NOMO-1 (cell line): ENCODE measurements at regions not wholly inside any gene's neighbourhood (a gene's known extent, or its start where the extent isn't known, plus 50 kb on each side); places are given as distances from the start of the nearest gene placed in this dataset.
"Not testable (repeated sequence)": the region's sequence is repeated elsewhere in the genome, so short reads cannot be mapped to it uniquely, and the experiment has no call there.

Experiments used
- DNase-seq, 2 experiments: peaks; one replicate each; lab custom pipeline; 2025; ENCODE audit not compliant: unreplicated experiment in 2 of 2; lab: John Stamatoyannopoulos, UW

DNA sequence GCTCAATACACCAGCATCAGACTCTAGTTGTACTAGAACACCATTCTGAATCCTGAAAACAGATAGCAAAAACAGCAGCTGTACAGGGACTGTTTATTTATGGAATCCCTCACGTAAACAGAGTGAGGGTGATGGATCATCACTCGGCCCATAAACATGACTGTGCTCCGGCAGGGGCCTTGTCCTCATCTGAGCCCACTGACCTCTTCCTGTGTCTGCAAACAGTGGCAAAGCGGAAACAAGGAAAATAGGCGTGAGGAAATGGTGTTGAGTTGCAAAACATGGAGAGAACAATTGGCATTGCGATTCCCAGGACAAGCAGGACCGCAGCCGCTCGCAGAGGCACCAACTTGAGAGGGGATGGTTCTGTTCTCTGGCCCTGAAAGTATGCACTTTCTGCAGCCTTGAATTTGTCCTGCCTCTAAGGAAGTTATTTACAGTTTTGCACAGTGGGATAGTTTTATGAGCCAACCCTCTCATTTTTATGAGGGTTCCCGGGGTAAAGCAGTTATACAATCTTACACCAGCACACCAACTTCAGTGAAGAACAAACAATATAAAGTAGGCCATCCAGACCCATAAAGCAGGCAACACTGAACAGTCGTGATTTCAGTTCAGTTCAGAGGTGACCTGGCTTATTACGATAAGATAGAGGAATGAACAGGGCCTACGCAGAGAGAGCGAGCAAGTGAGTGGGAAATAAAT lies 248.0 kb upstream of the FZD8 start:
- DNase-seq, result no peak

- DNase-seq, result no peak
Measured at GRCh38 chr10:35889226-35889625, 247.1 kb upstream of the FZD8 start.

DNA sequence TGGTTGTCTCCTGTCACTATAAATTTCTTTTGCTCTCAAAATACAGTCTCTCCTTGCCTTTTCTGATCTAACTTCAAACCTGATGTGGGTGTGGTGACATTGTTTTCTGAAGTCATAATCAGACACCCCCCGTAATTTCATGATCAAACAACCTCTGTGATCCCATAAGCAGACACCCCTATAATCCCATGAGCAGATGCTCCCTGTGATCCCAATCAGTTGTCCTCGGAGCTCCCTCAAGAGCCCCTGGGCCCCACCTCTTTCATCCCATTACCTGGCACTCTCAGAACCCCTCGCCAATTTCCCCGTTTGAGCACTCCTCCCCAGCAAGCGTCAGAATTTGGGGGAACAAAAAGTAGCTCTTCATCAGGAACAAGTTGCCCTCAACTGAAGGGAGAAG lies 246.3 kb upstream of the FZD8 start:
- DNase-seq, result no peak

- DNase-seq, result no peak
Measured at GRCh38 chr10:35887685-35888084, 245.6 kb upstream of the FZD8 start.

DNA sequence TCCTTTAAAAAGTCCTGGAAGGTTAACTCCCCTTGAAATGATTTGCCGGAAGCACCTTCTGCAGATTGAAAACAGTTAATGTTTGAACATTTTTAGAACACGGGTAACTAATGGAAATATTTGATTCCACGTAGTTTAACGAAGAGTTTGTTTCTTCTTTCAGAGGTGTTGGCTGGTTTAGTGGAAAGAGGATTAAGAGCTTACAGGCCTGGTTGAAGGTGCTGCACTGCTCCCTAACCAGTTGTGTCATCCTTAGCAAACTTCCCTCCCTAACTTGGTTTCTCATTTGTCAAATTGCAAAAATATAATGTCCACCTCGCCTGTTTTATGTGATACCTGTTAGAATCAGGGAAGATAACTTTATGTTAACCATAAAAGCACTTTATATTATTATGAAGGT lies 243.0 kb upstream of the FZD8 start:
- DNase-seq, result no peak

- DNase-seq, result no peak
Measured at GRCh38 chr10:35884657-35885071, 242.6 kb upstream of the FZD8 start.

GRCh38 chr10:35882422-35883150 lies 240.5 kb upstream of the FZD8 start:
- no peak for DNase-seq

- DNase-seq, result no peak
Measured at GRCh38 chr10:35881320-35881719, 239.2 kb upstream of the FZD8 start.

DNA sequence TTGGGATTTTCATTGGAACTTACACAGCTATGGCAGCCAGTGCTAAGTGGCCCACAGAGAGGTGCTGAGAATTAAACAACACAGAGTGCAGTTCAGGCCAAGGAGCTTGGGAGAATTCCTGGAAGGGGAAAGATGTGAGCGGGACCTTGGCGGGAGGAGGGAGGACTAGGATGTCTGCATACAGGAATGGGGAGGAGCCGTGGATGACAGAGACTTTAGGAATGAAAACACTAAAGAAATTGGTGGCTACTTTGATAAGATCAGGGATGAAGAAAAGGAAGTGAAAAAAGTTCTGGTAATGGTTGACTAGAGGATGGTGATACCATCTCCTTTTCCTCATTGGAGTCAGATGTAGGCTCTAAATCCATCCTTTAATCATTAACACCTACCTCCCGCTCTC lies 234.2 kb upstream of the FZD8 start:
- no peak for DNase-seq

DNA sequence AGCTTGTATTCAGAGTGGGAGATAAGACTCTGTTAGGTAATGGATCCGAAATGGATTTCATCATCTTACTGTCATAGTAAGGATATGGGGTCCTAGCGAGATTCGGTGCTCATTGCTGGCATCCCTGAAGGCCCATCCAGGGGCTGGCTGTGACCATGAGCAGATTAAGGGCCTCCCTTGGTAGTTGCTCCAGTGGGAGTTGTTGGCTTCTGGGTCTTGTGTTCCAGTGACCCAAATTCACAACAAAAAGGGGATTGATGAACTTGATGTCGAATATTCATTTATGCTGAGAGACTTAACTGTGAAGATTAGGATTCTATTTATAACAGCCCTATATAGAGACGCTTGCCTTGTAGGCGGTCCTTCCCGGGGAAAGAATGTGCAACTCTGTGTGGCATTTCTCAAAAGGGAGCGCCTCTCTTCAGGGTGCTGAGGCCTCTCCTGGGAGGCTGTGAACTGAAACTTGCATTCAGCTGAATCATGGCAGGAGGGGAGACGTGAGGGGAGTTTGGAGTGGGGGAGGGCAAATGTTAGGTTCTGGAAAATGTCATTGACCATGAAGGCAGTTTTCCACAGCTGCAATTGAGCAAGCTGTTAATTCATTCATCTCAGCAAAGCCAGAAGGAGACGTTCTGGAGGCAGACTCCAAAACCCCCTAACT lies 233.1 kb upstream of the FZD8 start:
- no peak for DNase-seq

DNA sequence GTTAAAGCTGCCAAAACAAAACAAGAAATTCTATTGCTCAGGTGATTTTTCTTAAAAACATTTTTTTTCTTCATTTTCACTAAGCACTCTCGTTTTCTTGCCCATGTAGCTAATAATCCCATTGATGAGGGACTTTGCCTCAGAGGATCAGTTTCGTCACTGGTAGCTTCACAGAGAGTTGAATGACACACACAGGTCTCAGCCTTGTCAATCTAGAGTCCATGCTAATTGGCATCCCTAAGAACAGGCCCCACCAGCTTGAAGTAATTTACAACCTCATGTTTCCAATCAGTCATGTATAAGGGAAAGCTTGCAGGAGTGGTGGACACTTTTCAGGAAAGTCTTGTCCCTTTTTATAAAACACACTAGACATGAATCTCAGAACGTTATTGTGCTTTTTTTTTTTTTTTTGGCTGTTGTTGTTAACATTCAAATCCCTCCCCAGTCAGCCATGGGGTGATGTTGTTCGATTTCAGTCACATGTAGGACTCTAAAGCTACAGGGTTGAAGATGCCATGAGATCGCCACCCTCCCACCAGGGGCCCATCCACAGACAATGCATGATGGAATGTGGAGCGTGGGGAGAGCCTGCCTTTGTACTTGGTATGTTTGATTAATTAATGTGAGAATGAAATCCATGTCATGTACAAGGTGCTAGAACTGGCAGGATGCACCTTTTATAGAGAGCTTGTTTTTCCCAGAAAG lies 232.4 kb upstream of the FZD8 start:
- DNase-seq, result no peak

- DNase-seq, result no peak
Measured at GRCh38 chr10:35872671-35873070, 230.6 kb upstream of the FZD8 start.

DNA sequence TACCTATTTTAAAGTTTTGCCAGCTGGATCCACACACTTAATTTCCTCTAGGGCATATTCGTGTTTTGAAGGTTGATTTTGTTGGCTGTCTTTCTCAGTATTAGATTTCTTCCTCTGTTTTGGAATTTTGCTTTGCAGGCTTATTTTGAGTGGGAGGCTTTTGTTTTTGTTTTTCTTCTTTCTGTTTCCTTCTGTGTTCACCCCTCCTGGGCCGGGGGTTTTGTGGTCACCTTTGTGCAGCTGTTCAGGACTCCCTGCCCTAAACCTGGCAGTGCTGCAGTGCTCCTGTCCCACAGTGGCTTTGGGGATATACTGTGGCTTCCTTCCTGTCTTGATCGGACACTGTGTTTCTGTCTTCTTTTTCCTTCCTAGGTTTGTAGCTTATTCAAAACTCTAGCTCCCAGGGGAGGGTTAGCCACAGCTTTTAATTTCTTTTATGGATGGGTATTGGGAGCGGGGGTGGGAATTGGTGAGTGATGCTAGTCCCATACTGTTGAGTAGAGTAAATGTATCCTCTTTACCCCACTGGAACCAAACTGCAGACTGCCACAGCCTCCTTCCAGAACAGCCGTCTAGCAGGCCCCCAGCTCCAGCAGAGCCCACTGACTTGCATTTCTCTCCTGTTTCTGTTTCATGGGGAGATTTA lies 228.7 kb upstream of the FZD8 start:
- DNase-seq, result no peak

GRCh38 chr10:35858676-35859283 lies 216.7 kb upstream of the FZD8 start:
- DNase-seq, result not testable (repeated sequence)

GRCh38 chr10:35857860-35858259 lies 215.8 kb upstream of the FZD8 start:
- no peak for DNase-seq

GRCh38 chr10:35855155-35855947 lies 213.3 kb upstream of the FZD8 start:
- DNase-seq, result no peak

DNA sequence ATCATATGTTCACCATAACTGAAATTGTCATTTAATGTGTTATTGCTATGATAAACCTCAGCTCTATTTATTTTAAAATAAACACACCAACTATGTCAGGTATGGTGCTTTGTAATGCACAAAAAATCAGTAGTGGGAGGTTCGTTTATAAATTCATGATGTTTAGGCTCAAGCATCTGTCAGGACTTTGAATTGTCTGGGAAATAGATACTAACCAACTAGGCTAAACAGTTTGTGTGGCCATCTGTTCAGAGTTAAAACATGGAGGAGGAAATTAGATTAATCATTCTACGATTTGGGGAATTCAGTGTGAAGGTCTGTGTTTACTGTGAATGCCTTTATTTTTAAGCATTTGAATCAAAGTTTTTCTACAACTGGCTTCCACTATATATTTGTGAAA lies 212.6 kb upstream of the FZD8 start:
- DNase-seq, result no peak

DNA sequence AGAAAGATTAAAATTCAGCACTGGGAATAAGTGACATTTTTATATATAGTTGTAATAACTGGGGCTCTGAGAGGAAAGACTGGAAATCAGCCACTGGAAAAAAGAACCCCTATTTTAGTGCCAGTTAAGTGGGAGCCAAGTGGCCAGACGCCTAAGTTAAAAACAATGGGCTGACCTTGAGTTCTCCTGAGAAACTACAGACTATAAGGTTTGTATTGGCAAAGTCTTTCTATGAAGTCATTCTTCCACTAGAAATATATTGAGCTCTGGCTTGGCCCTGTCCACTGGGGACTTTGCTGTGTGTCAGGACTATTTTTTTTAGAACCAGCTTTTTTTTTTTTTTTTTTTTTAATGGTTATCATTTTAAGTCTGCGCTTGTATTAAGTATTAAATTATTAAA lies 210.6 kb upstream of the FZD8 start:
- no peak for DNase-seq

- no peak for DNase-seq
Measured at GRCh38 chr10:35848412-35848811, 206.3 kb upstream of the FZD8 start.

GRCh38 chr10:35844686-35845085 lies 202.6 kb upstream of the FZD8 start:
- no peak for DNase-seq
